ENCODE measurements at regions not wholly inside any gene's neighbourhood (a gene's known extent, or its start where the extent isn't known, plus 50 kb on each side); places are given as distances from the start of the nearest gene placed in this dataset.

- TF ChIP-seq ZNF121 (CRISPR knock-in tag; conservative IDR thresholded peaks at IDR 0.05): no peak
- TF ChIP-seq ATF2 (CRISPR knock-in tag; IDR thresholded peaks at IDR 0.05): no peak
Measured at GRCh38 chrX:39418254-39418704, 617.0 kb downstream of the MID1IP1 start.
